Superior temporal gyrus (tissue), 1 donor: ENCODE measurements at regions not wholly inside any gene's neighbourhood (a gene's known extent, or its start where the extent isn't known, plus 50 kb on each side); places are given as distances from the start of the nearest gene placed in this dataset.

Experiments
- DNase-seq: peaks from one replicate; pipeline ENCODE4 v3.0.0-alpha.2; 2016; ENCODE audit errors: extremely low spot score

DNA sequence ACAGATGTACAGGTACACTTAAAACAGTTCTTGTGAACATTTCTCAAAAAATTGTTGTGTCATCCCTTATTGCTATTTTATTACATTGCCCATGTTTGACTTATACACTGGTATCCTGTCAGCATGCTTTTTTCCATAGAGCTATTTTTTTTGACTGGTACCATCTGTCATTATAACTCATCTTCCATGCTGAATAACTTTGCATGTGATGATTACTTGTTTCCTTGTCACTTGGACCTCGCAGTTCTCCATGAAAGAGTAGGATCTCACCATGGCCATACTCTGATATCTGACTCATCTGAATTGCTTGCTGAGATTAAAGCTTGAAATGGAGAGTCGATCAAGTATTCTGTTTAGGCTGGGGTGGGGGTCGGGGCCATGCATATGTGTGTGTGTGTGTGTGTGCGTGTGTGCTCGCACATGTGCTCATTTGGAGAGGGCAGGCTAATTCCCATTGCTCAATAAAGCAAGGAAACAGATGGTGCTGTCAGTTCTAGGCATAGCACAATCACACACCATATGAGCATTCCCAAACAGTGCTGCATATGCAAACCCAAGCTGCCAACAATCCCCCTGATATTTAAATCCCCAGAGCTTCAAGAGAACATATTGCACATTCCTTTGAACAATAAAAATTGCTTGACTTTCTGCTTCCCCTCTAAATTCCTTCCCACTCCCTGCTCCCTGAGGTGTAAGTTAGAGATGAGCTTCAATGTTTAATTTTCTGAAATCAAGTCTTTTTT lies 62.9 kb downstream of the NHLRC3 start:
- DNase-seq = peak; percentile 60

DNA sequence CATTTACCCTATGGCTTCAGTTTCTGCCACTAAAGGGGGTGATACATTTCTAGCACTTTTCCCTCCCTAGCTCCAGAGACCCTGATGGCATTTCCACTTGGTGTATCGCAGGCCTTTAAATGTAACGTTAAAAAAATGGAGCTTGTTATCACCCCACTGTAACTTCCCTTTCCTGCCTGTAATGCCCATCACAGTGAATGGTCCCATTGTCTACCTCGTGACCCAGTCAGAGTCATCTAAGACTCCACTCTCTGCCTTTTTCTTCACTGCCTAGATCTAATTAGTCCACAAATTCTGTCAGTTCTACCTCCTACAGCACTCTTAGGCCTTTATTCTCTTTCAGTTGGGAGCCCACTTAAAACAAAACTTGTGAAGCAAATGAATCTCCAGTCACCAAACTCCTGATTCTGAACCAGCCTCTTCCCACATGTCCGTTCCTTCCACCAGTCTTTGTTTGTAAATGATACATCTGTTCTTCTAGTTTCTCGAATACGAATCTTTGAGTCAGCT lies 64.8 kb downstream of the NHLRC3 start:
- peak; percentile 87 for DNase-seq

DNA sequence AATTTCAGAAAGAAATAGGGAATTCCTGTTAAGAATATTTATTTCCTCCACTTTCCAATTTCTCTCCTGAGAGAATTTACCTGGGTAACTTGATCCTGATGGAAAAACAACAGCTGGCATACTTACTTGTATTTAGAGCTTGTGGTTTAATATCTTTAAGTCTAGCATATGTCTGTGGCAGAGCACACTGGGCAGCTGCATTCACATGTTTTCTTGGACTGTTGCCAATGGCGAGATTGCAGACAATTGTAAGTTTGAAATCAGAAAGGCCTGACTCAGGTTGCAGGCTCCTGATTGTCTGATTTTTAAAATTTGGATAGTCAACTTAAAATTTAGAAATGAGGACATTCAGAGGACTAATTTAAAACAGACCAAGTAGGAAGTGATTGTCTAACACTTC lies 66.9 kb downstream of the NHLRC3 start:
- peak; percentile 54 for DNase-seq

DNA sequence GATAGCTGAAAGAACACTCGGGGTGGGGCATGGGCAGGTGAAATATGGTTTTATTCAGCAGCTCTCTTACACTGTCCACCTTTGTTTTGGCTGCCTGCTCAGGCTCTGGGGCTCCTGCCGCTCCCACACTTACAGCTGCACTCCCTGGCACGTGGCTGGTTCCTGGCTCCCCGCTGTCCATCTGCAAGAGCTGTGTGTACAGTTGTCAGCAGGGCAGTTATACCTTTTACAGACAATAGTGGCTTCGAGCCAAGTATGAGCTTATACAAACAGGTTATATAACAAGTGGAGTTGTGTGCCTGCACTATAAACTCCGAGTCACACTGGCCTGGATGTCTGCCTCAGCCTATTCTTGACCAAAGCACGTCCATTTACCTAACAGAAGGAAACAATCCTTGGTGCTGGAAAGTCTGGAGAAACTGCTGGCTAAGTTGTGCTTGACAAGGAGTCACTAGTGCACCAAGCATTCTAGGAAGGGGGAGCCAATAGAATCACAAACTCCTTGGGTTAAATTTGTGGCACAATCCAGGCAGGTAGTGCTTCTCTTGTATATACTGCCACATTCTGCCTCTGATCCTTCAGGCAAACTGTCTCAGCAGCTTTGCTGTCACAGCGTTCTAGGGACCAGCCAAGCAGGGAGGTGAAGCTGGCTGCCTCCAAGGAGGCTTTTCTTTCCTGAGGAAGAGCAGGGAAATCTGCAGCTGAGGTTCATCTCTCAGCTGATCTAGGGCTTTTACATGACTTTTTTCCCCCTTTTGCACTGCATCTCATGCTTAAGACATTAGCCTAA lies 68.2 kb downstream of the NHLRC3 start:
- no peak for DNase-seq

DNA sequence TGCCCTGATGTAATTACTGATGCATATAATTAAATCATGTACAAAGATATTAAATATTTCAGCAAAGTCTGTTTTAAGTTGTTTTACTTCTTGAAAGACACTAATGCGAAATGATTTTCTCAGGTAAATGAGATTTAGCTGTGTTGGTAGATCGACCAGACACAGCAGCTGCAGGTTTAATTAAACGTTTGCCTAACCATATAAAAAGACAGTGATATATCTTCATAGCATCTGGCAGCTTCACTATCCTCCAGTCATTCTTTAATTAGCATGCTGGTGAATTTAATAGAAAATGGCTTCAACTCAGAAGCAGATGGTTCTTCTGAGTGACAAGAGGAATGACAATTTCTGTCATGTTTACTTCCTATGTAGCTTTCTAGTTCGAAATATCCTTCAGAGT lies 69.3 kb downstream of the NHLRC3 start:
- DNase-seq = no peak

DNA sequence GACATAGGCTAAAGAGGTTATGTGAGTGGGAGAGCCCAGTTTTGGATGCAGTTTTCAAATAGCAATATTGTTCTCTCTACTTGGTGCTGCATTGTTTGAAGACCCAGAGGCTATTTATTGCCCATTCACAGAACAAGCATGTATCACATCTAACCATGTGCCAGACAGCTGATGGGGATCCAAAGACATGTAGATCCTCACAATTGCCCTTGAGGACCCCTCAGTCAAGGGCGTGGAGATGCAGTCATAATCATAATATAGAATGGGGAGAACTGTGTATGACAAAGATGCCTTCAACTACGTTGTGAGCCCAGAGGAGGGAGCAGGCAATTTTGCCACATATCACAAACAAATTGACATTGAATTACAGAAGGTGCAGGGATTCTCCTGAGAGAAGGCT lies 70.5 kb downstream of the NHLRC3 start:
- no peak for DNase-seq

DNA sequence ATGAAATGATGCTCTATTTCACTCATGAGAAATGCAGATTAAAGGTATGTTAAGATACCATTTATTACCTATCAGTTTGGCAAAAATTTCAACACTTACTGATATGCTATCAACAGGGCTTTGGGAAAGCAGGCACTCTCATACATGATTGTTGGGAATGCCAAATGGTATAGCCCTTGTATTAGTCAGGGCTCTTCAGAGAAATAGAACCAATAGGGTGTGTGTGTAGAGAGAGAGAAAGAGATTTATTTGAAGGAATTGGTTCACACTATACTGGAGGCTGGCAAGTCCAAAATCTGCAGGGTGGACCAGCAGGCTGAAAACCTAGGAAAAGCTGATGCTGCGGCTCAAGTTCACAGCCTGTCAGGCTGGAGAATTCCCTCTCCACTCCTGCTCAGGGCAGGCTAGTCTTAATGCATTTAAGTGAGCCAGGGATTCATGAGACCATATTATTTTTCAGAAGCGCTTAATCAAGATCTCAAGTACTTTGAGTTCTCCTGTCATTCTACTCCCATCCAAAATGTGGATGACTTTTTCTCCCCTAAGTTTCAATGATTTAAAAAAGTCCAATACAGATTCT lies 72.4 kb downstream of the NHLRC3 start:
- DNase-seq = no peak

DNA sequence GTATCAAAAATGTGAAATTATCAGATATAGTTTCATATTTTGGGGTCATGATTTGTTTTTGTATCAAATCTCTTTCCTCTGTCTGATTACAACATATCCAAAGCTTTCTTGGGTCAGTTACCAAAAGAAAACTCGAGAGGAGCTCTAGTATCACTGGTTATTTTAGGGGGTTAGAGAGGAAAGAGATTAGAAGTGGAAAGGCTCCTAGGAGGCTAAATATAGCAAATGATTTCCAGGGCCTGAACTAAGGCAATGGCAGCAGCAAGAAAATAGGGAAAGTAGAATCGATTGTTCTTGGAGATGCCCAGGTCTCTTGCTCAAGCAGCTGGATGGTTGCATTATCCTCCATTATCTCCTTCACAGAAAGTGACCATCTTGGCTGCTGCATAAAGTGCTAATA lies 72.9 kb downstream of the NHLRC3 start:
- DNase-seq = no peak

DNA sequence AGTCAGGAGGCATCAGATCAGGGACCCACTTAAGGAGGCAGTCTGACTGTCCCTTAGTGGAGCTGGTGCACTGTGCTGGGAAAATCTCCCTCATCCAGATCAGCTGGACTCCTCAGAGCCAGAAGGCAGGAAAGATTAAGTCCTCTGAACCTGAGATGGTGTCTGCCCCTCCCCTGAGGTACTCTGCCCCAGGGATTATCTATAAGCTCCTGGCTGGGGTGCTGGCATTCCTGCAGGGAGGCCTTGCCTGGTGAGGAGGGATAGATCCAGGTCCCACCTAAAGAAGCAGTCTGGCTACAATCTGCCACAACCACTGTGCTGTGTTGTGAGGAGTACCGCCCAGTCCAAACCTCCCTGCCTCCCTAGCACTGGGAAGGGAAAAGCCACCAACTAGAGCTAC lies 81.2 kb downstream of the NHLRC3 start:
- no peak for DNase-seq

DNA sequence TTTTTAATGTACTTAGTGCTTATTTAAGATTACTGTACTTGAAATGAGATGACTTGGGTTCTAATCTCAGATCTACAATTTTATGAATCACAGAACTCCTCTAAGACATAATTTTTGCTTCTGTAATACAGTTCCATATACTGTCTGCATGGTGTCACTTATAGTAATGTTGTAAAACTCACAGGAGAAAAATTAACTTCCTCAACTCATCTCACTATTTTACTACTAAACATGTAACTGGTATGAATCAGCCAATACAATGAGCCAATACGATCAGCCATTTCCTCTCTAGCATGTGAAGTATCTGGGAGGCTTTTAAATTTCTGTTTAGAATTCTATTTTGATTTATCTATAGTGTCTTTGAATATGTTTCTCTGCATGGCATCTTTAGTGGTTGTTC lies 85.3 kb downstream of the NHLRC3 start:
- no peak for DNase-seq

DNA sequence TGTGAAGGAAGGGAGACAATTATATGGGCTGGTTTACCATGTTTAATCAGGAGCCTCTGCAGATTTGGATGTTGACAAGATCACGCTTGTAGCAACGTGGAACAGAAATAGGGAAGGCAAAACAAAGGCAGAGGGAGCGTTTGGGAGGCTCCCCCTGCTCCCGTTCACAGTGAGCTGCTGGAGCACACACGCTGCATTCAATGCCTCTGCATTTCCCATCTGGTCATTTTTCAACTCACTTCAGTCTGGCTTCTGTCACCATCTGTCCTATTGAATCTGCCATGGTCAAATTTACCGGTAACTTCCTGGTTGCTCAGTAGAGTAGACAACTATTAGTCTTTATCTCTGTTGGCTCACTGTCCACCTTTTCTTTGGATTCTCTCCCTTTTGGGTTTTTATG lies 91.0 kb downstream of the NHLRC3 start:
- no peak for DNase-seq

GRCh38 chr13:39130301-39130700 lies 92.0 kb downstream of the NHLRC3 start:
- DNase-seq = no peak

DNA sequence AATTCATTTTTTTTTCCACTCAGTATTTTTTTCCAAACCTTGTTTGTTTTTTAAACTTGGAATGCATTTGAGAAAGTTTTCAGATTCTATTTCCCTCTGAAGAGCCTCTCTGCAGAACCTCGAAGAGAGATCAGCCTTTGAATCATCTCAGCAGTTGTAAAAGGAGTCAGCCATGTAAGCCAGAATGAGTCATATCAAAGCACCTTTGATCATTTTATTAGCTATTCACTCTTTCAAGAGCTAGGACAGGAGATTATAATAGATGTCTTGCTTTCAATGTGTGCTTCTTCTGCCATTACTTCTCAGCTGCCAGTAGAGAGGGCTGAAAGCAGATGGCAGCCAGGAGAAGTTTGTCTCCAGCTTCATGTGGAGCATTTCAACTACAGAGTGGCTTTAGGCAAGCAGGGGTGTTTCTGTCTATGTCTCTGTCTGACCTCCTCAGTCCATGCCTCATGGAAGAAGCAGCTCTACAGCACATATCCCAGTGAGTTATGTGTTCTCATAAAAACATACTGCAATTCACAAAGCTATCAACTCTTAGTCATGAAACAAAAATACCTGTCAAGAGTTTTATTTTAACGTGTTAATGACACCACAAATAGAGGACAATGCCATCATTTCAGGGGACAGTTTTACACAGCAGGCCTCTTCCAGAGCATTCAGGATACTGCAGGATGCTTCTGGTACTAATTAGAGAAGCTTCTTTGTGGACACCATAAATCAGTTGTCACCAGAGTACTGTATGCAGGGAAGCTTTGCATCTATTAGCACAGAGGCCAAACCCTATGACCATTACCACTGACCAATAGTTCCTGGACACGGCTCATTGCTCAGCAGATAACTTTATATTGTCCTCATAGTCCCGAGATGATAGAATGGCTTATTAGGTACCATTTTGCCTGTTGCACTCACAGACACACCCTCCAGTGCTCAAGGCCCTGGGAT lies 94.3 kb downstream of the NHLRC3 start:
- DNase-seq = no peak

GRCh38 chr13:39133781-39134180 lies 95.5 kb downstream of the NHLRC3 start:
- no peak for DNase-seq

GRCh38 chr13:39134574-39134973 lies 96.3 kb downstream of the NHLRC3 start:
- no peak for DNase-seq

DNA sequence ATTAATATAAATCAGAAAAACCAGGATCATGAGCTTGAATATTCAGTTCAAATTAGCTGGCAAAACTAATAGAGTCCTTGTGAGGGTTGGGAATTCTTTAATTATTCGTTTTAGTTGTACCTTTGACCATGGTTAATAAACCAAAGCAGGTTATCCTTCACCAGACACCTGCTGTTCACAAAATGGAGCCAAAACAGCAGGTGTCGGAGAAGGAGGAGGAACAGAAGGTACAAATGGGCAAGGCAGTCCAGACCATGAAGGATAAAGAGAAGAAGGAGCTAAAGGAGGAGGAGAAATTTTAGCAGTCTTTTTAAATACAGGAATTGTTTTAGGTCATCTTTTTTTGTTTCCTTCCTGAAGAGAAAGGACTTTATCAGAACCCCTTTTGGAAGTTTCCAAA lies 106.1 kb downstream of the NHLRC3 start:
- no peak for DNase-seq

DNA sequence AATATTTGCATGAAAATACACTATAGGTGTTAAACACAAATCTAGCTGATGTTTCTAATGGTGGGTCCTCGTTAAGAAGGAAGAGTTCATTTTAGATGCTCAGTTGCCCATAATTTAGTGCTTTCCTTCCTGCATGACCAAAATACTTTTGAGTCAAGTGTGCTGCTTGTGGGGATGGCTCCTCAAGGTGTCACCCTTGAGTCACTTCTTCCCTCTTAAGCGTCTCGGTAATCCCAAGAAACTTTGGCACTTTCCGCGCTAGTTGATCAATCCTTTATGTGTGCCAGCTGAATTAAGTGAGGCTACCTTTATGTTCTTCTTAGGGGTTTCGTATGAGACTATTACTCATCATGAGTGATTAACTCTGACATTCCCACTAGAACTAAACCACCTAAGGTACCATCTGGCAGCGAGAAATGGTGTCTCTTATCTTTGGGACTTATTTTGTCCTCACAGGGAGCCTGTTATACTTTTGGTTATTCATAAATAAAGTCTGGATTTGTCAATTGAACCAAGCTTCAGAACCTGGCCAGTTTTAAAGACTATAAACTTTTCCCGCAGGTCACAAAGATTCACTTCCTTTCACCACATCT lies 106.8 kb downstream of the NHLRC3 start:
- peak; percentile 87 for DNase-seq

DNA sequence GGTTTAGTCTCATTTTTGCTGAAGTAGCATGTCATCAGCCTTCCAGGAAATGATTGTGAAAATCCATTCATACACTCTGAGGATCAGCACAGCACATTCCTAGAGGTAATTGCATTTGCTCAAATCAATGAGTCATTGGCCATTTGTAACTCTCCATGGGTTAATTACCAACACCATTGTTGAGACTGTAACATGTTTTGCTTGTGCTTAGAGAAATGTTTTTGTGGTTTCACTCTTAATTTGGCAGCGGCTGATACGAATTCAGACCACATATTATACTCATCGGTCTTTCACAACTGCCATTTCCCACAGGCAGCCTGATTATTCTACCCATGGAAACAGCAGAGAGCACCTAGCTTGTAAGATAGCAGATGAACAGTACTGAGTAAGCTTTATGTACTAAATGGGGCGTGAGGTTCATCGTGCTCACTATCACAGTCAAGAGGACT lies 110.3 kb downstream of the NHLRC3 start:
- no peak for DNase-seq

DNA sequence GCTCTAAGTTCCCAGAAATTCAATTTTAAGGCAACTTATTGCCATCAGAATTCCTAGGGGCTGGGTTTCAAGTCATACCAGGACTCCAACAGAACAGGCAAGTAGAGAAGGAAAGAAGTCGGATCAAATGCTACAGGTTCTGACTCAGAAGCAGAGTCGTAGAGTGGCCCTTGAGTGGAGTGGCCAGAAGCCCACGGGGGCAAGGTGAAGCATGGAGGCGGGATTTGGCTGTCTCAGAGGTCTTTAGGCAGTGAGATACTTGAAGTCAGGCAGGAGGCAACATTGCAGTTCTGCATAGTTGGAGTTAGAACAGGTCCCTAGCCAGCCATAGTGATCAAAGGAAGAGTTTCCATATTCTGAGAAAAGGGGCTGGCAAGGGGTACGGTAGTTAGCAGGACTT lies 111.6 kb downstream of the NHLRC3 start:
- no peak for DNase-seq

GRCh38 chr13:39154041-39154440 lies 115.8 kb downstream of the NHLRC3 start:
- DNase-seq = no peak

DNA sequence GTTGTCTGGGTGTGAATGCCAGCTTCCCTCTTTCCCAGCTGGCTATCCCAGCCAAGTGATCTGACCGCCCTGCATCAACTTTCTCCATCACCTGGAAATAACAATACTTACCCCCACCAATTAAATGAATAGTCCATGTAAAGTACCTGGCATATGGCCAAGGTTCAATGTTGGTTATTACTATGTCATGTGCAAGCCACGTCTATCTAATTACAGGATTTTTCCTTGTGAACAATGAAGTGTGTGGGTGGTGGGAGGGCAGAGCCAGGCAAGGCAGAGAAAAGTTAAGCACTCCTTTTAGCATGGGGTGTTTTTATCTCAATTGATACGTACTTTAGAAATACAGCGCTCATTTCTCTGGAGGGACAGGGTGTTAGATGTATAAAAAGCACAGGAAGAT lies 121.1 kb downstream of the NHLRC3 start:
- DNase-seq = no peak
